ENCODE measurements at regions not wholly inside any gene's neighbourhood (a gene's known extent, or its start where the extent isn't known, plus 50 kb on each side); places are given as distances from the start of the nearest gene placed in this dataset.

- H3K36me3 ChIP-seq (replicated peaks in 1 of 2; ENCODE audit: control insufficient read depth in 1 of 2, insufficient read depth in 2 of 2, low read length in 2 of 2) = no peaks in the 10 kb centered on the region
- no peak overlapping the region for H3K4me2 ChIP-seq (ENCODE audit: low read depth, low read length)
- H3K27me3 ChIP-seq (ENCODE audit: control insufficient read depth in 1 of 2, insufficient read depth in 2 of 2, low read length in 2 of 2) = no peaks in the 10 kb centered on the region
- intact Hi-C loops (cut with micrococcal nuclease; ENCODE audit: unreplicated experiment) (no loop called here), in situ Hi-C loops (cut with HindIII; ENCODE audit: extremely low pct_ligation_motif_present, low pct_unique_long_range_greater_than_20kb) (no loop called here)
- ATAC-seq (no peak), DNase-seq (ENCODE audit: low spot score) (no peak), FAIRE-seq (no peak)
- H3K4me3 ChIP-seq (replicated peaks in 1 of 3; ENCODE audit: insufficient read depth in 1 of 3, low read depth in 2 of 3, low read length in 3 of 3) = no peak overlapping the region
- 1% methylated on average over 4 of the region's 4 CpGs for WGBS (ENCODE audit: low lambda C conversion rate)
- H4K20me1 ChIP-seq (ENCODE audit: insufficient read depth, low read length) = no peaks in the 10 kb centered on the region
- CTCF ChIA-PET (ENCODE audit: low intra/inter-chr PET ratio, low total read pairs) = no interaction called here
- no peaks in the 10 kb centered on the region for H3K79me2 ChIP-seq (ENCODE audit: insufficient read depth, low read length)
- no peak overlapping the region for H3K9ac ChIP-seq (ENCODE audit: insufficient read depth, low read depth, low read length)
- TF ChIP-seq ZNF556 (CRISPR knock-in tag; IDR thresholded peaks at IDR 0.05; ENCODE audit: borderline replicate concordance) (no peak), ETS1 (CRISPR knock-in tag; IDR thresholded peaks at IDR 0.05) (no peak), POGK (CRISPR knock-in tag; conservative IDR thresholded peaks at IDR 0.05) (no peak), FOXP1 (IDR thresholded peaks at IDR 0.05) (no peak), FOXP1 (CRISPR knock-in tag; IDR thresholded peaks at IDR 0.05) (no peak), ZFP62 (CRISPR knock-in tag; IDR thresholded peaks at IDR 0.05) (no peak), ZNF121 (CRISPR knock-in tag; IDR thresholded peaks at IDR 0.05) (no peak), SIN3B (IDR thresholded peaks at IDR 0.05; ENCODE audit: low read length) (no peak), ZNF569 (CRISPR knock-in tag; IDR thresholded peaks at IDR 0.05; ENCODE audit: borderline replicate concordance) (no peak), ZNF30 (CRISPR knock-in tag; IDR thresholded peaks at IDR 0.05) (no peak), LCORL (IDR thresholded peaks at IDR 0.05) (no peak), LCORL (CRISPR knock-in tag; IDR thresholded peaks at IDR 0.05) (no peak), MEF2D (CRISPR knock-in tag; IDR thresholded peaks at IDR 0.05) (no peak), ZMAT5 (CRISPR knock-in tag; IDR thresholded peaks at IDR 0.05; ENCODE audit: borderline replicate concordance, low read depth) (no peak)
- H3K9me3 ChIP-seq (ENCODE audit: low read length) = peaks cover 6% of the 10 kb centered on the region
- no TSS peak for BruUV-seq (replicated peaks)
- POLR2A ChIA-PET = no interaction called here
- H3K4me1 ChIP-seq (ENCODE audit: insufficient read depth, low read length) = no peaks in the 10 kb centered on the region
- H2AFZ ChIP-seq (ENCODE audit: low read length) = no peak overlapping the region
- H3K27ac ChIP-seq (ENCODE audit: extremely low read length, insufficient read depth, low read length) = no peak overlapping the region
Observed at GRCh38 chr2:221810245-221810644, 238.1 kb upstream of the EPHA4 start.

All from HepG2 (cell line).